ENCODE measurements at regions not wholly inside any gene's neighbourhood (a gene's known extent, or its start where the extent isn't known, plus 50 kb on each side); places are given as distances from the start of the nearest gene placed in this dataset.

DNA sequence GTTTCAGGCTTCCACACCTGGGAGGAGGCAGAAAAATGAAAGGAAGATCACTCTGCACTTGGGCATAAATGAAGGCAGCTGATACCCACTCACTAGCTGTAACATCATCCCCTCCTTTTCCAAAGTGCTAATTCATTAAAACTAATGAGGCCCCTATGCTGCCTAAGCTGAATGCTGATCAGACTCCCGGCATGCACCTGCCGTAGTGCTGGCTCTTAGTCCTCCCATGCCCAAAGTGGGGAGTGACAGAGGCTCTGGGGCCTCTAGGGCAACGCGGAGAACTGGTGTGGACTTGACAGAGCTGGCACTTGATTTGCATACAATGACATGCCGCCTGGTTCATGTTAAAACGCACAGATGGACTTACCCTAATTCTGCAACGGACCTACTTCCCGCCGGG, 96.5 kb upstream of the NCAM1 start:
- H3K4me1 Mint-ChIP-seq = no peaks in the 10 kb centered on the region

GRCh38 chr11:112871909-112872500, 89.2 kb upstream of the NCAM1 start:
- peak overlapping the region in 1 of 6 donors; percentile 39 for H3K27ac Mint-ChIP-seq
- DNase-seq (no peak), ATAC-seq (ENCODE audit: low read depth in 2 of 2) (no peak)
- peaks cover 0 to 7% (median 0%) of the 10 kb centered on the region in 7 donors for H3K9me3 Mint-ChIP-seq
- no peaks in the 10 kb centered on the region for H3K36me3 Mint-ChIP-seq
- no peak overlapping the region for H3K4me3 Mint-ChIP-seq
- no peaks in the 10 kb centered on the region for H3K4me1 Mint-ChIP-seq
- H3K27me3 Mint-ChIP-seq = peaks cover 0 to 10% (median 0%) of the 10 kb centered on the region in 3 donors

More for the DNA sequence above, 96.5 kb upstream of the NCAM1 start:
- no peak for ATAC-seq (ENCODE audit: low read depth in 2 of 2)
- peaks cover 5 to 42% (median 18%) of the 10 kb centered on the region in 7 donors for H3K9me3 Mint-ChIP-seq
- H3K4me3 Mint-ChIP-seq = no peak overlapping the region
- H3K27me3 Mint-ChIP-seq = peaks cover 0 to 4% (median 0%) of the 10 kb centered on the region in 3 donors
- H3K36me3 Mint-ChIP-seq = no peaks in the 10 kb centered on the region
- no peak for DNase-seq
- no peak overlapping the region for H3K27ac Mint-ChIP-seq

DNA sequence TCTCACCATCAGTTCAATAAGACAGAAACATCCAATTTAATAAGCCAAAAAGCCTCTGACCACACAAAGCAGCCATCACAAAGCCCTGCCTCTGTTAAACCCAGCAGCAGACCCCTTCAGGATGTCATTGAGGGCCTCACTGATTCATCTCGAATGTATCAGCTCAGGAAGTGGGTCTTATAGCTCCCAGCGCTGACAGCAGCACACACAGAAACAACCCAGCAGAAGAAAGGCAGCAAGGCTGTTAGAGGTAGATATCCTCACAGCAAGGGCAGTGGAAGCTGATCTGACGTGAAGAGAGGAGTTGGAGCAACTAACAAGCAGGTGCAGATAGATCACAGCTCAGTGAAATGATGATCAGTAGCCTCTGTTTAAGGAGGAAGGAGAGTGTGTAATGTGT, 86.2 kb upstream of the NCAM1 start:
- Mint-ChIP-seq H3K36me3 (no peaks in the 10 kb centered on the region), H3K27ac (no peak overlapping the region), H3K9me3 (peaks cover 0 to 4% (median 0%) of the 10 kb centered on the region in 7 donors), H3K4me3 (no peak overlapping the region), H3K4me1 (no peaks in the 10 kb centered on the region), H3K27me3 (peaks cover 0 to 10% (median 0%) of the 10 kb centered on the region in 3 donors)
- DNase-seq (no peak), ATAC-seq (ENCODE audit: low read depth in 2 of 2) (no peak)

GRCh38 chr11:112877581-112877980, 83.6 kb upstream of the NCAM1 start:
- Mint-ChIP-seq H3K9me3 (peaks cover 0 to 4% (median 0%) of the 10 kb centered on the region in 7 donors), H3K27me3 (peaks cover 0 to 9% (median 0%) of the 10 kb centered on the region in 3 donors), H3K4me1 (no peaks in the 10 kb centered on the region), H3K36me3 (no peaks in the 10 kb centered on the region), H3K27ac (no peak overlapping the region), H3K4me3 (no peak overlapping the region)
- ATAC-seq (ENCODE audit: low read depth in 2 of 2) (no peak), DNase-seq (no peak)

- no peak overlapping the region for H3K27ac Mint-ChIP-seq
- H3K9me3 Mint-ChIP-seq = peaks cover 0 to 4% (median 0%) of the 10 kb centered on the region in 7 donors
- ATAC-seq (ENCODE audit: low read depth in 2 of 2) (no peak), DNase-seq (no peak)
- no peaks in the 10 kb centered on the region for H3K36me3 Mint-ChIP-seq
- H3K4me1 Mint-ChIP-seq = no peaks in the 10 kb centered on the region
- H3K4me3 Mint-ChIP-seq = no peak overlapping the region
- H3K27me3 Mint-ChIP-seq = peaks cover 0 to 4% (median 0%) of the 10 kb centered on the region in 3 donors
Measured at GRCh38 chr11:112878033-112878601, 83.1 kb upstream of the NCAM1 start.

GRCh38 chr11:112880495-112880894, 80.7 kb upstream of the NCAM1 start:
- H3K4me1 Mint-ChIP-seq = no peaks in the 10 kb centered on the region

GRCh38 chr11:112881461-112881860, 79.8 kb upstream of the NCAM1 start:
- Mint-ChIP-seq H3K36me3 (no peaks in the 10 kb centered on the region), H3K4me1 (no peaks in the 10 kb centered on the region), H3K4me3 (no peak overlapping the region), H3K27ac (no peak overlapping the region), H3K27me3 (peaks cover 0 to 1% (median 0%) of the 10 kb centered on the region in 3 donors), H3K9me3 (no peaks in the 10 kb centered on the region)
- no peak for DNase-seq
- ATAC-seq (ENCODE audit: low read depth in 2 of 2) = no peak

More at GRCh38 chr11:112880495-112880894, 80.7 kb upstream of the NCAM1 start:
- Mint-ChIP-seq H3K27me3 (peaks cover 0 to 4% (median 0%) of the 10 kb centered on the region in 3 donors), H3K27ac (no peak overlapping the region), H3K36me3 (no peaks in the 10 kb centered on the region), H3K9me3 (peaks cover 0 to 1% (median 0%) of the 10 kb centered on the region in 7 donors), H3K4me3 (peak overlapping the region in 1 of 8 donors; percentile 47)
- DNase-seq (no peak), ATAC-seq (ENCODE audit: low read depth in 2 of 2) (no peak)

- Mint-ChIP-seq H3K27ac (no peak overlapping the region), H3K9me3 (no peaks in the 10 kb centered on the region), H3K4me3 (no peak overlapping the region), H3K27me3 (no peaks in the 10 kb centered on the region), H3K36me3 (no peaks in the 10 kb centered on the region), H3K4me1 (no peaks in the 10 kb centered on the region)
- DNase-seq = no peak
- no peak for ATAC-seq (ENCODE audit: low read depth in 2 of 2)
Measured at GRCh38 chr11:112882494-112883381, 78.5 kb upstream of the NCAM1 start.

DNA sequence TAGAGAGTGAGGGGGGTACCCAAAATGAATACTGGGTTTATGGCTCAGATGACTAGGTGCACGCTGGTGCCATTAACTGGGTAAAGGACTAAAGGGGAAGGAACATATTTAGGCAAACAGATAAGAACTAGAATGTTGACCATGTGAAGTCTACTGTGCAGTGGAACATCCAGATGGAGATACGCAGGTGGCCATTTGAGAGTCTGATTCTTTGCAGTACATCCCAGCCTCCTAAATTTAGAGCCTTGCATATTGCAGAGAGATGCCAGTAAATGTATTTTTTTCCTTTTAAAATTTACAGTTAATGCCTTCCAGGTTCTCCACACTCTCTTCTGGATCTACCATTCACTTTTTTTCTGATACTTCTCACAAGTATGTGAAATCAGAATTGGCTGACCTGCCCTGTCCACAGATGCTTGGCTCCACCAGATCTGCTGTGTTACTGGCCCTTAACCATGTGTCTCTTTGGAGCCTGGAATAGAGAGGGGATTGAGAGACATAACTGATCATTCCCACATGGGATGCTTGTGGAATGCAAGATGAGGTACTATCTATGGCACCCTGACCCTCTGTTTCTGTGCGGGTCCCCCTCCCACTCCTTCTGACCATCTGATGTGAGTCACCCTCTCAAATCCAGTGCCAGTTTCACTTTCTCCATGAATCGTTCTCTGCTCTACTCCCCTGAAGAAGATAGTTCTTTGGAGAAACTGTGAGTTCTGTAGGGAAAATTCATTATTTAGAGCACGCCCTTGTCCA, 77.0 kb upstream of the NCAM1 start:
- Mint-ChIP-seq H3K36me3 (no peaks in the 10 kb centered on the region), H3K9me3 (no peaks in the 10 kb centered on the region), H3K27me3 (no peaks in the 10 kb centered on the region), H3K27ac (no peak overlapping the region), H3K4me1 (no peaks in the 10 kb centered on the region), H3K4me3 (no peak overlapping the region)
- ATAC-seq (ENCODE audit: low read depth in 2 of 2) = no peak
- DNase-seq = no peak

- Mint-ChIP-seq H3K27me3 (no peaks in the 10 kb centered on the region), H3K4me3 (no peak overlapping the region), H3K9me3 (peaks cover 0 to 2% (median 0%) of the 10 kb centered on the region in 7 donors), H3K36me3 (no peaks in the 10 kb centered on the region), H3K27ac (no peak overlapping the region), H3K4me1 (no peaks in the 10 kb centered on the region)
- ATAC-seq (ENCODE audit: low read depth in 2 of 2) (no peak), DNase-seq (no peak)
Measured at GRCh38 chr11:112885744-112886433, 75.3 kb upstream of the NCAM1 start.

- DNase-seq = no peak
- Mint-ChIP-seq H3K36me3 (no peaks in the 10 kb centered on the region), H3K9me3 (peaks cover 0 to 2% (median 0%) of the 10 kb centered on the region in 7 donors), H3K4me1 (no peaks in the 10 kb centered on the region), H3K27me3 (no peaks in the 10 kb centered on the region), H3K27ac (no peak overlapping the region), H3K4me3 (no peak overlapping the region)
- ATAC-seq (ENCODE audit: low read depth in 2 of 2) = no peak
Measured at GRCh38 chr11:112886434-112887370, 74.5 kb upstream of the NCAM1 start.

DNA sequence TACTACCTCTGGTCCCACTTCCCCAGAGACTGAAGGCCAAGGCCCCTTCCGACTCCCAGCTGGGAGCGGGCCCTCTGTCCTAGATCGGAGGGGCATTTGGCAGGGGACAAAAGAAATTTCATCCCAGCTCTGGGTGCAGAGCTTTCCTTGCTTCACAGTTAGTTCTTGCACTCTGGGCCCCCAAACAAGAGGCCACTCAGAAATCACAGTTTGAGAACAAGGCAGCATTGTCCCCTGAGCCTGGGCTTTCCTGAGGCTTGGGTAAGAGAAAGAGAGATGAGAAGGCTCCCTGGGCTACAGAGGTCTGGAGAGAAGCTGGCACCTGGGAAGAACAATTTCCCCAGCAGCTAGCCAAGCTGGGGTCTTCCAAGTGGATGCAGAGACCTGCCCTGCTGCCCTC, 71.8 kb upstream of the NCAM1 start:
- peaks cover 0 to 5% (median 2%) of the 10 kb centered on the region in 7 donors for H3K9me3 Mint-ChIP-seq
- H3K27me3 Mint-ChIP-seq = peaks cover 7 to 15% (median 14%) of the 10 kb centered on the region in 3 donors
- H3K27ac Mint-ChIP-seq = no peak overlapping the region
- H3K36me3 Mint-ChIP-seq = no peaks in the 10 kb centered on the region
- DNase-seq (no peak), ATAC-seq (ENCODE audit: low read depth in 2 of 2) (no peak)
- no peak overlapping the region for H3K4me3 Mint-ChIP-seq
- H3K4me1 Mint-ChIP-seq = no peaks in the 10 kb centered on the region

Measured in naive B cell (primary cell).